Osteoblast (primary cell): ENCODE measurements at regions not wholly inside any gene's neighbourhood (a gene's known extent, or its start where the extent isn't known, plus 50 kb on each side); places are given as distances from the start of the nearest gene placed in this dataset.

Experiments used
- DNase-seq: peaks from one replicate; pipeline ENCODE4 v3.0.0; 2011; ENCODE audit warnings: low spot score, mixed read lengths; ENCODE audit not compliant: insufficient read length; ENCODE audit errors: missing footprints
- H2AFZ ChIP-seq: 2 replicates; pipeline ENCODE4 v1.6.0; 2011; ENCODE audit warnings: mild to moderate bottlenecking, low read length
- H3K27ac ChIP-seq: 2 replicates; pipeline ENCODE4 v1.5.1; 2011; ENCODE audit warnings: mild to moderate bottlenecking, low read depth, low read length, moderate library complexity
- H3K27me3 ChIP-seq: 2 replicates; pipeline ENCODE4 v1.6.0; 2012; ENCODE audit warnings: mild to moderate bottlenecking, control low read depth, inconsistent platforms, low read length, moderate library complexity; ENCODE audit not compliant: insufficient read depth
- H3K36me3 ChIP-seq: 2 replicates; pipeline ENCODE4 v1.5.1; 2011; ENCODE audit warnings: mild to moderate bottlenecking, low read length, control low read depth, moderate library complexity; ENCODE audit not compliant: insufficient read depth
- H3K4me1 ChIP-seq: 2 replicates; pipeline ENCODE4 v1.5.1; 2011; ENCODE audit warnings: mild to moderate bottlenecking, low read length, control low read depth, moderate library complexity; ENCODE audit not compliant: insufficient read depth
- H3K4me2 ChIP-seq: 2 replicates; pipeline ENCODE4 v1.6.0; 2011; ENCODE audit warnings: mild to moderate bottlenecking, low read length; ENCODE audit not compliant: insufficient read depth
- H3K4me3 ChIP-seq: fragments of 200-600 bp; sonication (generic); 3 replicates; pipeline ENCODE4 v1.5.1; 2012; ENCODE audit warnings: mild to moderate bottlenecking, low read length, inconsistent platforms; ENCODE audit not compliant: insufficient read depth
- H3K79me2 ChIP-seq: 2 replicates; pipeline ENCODE4 v1.6.0; 2012; ENCODE audit warnings: mild to moderate bottlenecking, low read length, control low read depth, inconsistent platforms; ENCODE audit not compliant: insufficient read depth
- H3K9me3 ChIP-seq: 2 replicates; pipeline ENCODE4 v1.5.1; 2011; ENCODE audit warnings: low read depth, low read length, control low read depth
- H4K20me1 ChIP-seq: 2 replicates; pipeline ENCODE4 v1.6.0; 2012; ENCODE audit warnings: mild to moderate bottlenecking, low read length, control low read depth; ENCODE audit not compliant: insufficient read depth
- TF ChIP-seq, protein P1 (sequence below): IDR thresholded peaks from 2 replicates; pipeline ENCODE4 v1.5.1; 2011; ENCODE audit warnings: mild to moderate bottlenecking, low read depth, low read length, moderate library complexity; ENCODE audit errors: extremely low read depth

DNA sequence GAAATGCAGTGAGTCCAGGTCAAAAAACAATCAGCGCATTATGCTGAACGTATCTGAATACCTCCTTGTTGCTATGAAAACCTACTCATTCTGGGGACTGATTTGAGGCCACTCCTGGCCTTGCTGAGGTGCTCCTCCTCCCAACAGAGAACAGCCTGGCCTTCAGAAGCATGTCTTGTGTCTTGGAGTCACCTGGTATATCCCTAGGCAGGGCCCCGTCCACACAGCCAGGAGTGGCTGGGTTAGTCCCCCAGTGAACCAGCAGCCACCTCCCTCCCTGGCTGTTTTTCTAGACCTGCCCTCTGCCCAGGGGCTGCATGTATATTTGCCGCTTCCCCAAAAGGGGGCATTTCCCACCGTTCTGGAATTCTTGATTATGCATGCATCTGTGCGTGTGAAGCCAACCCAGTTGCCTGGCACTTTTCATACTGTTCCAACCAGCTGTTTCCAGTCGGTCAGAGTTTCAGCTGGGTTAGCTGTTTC lies 99.2 kb upstream of the SPATA31C2 start:
- no peak for DNase-seq
- Histone ChIP-seq H3K4me2 (no peak overlapping the region), H4K20me1 (no peaks in the 10 kb centered on the region)

DNA sequence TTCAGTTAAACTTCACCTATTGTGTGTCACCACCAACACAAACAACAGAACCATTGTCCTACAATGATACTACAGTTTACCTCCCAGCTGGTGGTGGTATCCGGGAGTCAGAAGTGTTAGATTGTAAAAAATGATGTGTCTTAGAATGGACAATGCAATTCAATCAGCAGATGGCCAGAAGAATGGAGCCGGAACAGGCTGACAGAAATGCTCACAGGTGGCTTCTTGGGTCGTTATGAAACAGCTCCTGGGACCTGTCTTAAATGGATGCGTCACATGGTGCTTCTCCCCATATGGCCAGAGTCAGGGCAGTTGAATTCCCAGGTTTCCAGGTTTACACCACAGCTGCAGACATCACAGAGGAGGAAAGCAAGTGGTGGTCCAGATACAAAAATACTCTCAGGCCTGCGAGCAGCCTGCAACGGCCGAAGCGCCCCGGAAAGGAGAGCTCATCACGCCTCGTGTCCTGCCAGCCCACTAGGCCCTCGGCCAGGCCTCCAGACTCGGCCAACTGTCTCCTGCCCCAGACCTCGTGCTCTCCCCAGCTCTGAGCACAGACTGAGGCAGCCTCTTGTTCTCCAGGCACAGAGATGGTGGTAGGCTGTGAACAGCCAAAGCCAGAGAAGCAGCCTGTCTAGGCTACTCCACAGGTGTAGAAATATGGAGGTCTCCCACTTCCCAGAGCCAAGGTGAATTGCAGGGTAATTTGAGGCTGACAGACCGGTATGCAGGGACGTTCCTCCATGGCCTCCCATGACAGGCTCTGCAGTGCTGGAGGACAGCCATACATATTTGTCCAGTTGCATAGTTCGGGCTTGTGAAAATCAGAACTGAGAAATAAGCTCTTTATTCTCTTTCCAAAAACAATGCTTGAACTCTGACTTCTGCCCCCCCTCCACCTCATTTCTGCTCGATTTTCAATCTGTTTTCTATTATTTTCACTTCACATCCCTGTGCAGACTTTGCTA lies 98.5 kb upstream of the SPATA31C2 start:
- Histone ChIP-seq H3K27me3 (no peaks in the 10 kb centered on the region), H2AFZ (no peak overlapping the region), H3K36me3 (no peaks in the 10 kb centered on the region), H3K79me2 (no peaks in the 10 kb centered on the region), H3K9me3 (no peaks in the 10 kb centered on the region), H3K4me3 (no peak overlapping the region), H3K4me1 (no peaks in the 10 kb centered on the region), H4K20me1 (no peaks in the 10 kb centered on the region), H3K4me2 (no peak overlapping the region), H3K27ac (no peak overlapping the region)
- TF ChIP-seq, protein P1, sequence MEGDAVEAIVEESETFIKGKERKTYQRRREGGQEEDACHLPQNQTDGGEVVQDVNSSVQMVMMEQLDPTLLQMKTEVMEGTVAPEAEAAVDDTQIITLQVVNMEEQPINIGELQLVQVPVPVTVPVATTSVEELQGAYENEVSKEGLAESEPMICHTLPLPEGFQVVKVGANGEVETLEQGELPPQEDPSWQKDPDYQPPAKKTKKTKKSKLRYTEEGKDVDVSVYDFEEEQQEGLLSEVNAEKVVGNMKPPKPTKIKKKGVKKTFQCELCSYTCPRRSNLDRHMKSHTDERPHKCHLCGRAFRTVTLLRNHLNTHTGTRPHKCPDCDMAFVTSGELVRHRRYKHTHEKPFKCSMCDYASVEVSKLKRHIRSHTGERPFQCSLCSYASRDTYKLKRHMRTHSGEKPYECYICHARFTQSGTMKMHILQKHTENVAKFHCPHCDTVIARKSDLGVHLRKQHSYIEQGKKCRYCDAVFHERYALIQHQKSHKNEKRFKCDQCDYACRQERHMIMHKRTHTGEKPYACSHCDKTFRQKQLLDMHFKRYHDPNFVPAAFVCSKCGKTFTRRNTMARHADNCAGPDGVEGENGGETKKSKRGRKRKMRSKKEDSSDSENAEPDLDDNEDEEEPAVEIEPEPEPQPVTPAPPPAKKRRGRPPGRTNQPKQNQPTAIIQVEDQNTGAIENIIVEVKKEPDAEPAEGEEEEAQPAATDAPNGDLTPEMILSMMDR, result no peak
- no peak for DNase-seq

More for the DNA sequence above, 99.2 kb upstream of the SPATA31C2 start:
- H3K27me3 ChIP-seq, result no peaks in the 10 kb centered on the region
- no peaks in the 10 kb centered on the region for H3K36me3 ChIP-seq
- no peak overlapping the region for H3K4me3 ChIP-seq
- H3K79me2 ChIP-seq, result no peaks in the 10 kb centered on the region
- H2AFZ ChIP-seq, result no peak overlapping the region
- no peak overlapping the region for H3K27ac ChIP-seq
- no peaks in the 10 kb centered on the region for H3K9me3 ChIP-seq
- H3K4me1 ChIP-seq, result no peaks in the 10 kb centered on the region
- TF ChIP-seq, protein P1, result no peak

DNA sequence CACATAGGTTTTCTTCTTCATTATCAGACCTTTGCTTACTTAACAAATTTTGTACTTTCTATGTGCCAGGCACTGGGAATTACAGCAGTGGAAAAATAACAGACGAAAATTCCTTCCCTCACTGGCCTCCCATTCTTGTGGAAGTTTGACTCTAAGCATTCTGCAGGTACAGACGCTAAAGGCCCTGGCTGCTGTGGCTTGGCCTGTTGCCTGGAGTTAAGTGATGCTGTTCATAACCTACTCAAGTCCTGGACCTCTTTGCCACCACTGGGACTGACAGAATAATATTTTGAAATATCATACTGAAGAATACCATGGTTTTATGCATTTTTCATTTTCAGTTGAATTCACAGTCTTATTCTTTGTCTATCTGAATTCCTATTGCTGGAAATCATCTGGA lies 97.3 kb upstream of the SPATA31C2 start:
- H3K4me2 ChIP-seq, result no peak overlapping the region
- H3K4me1 ChIP-seq, result no peaks in the 10 kb centered on the region
- DNase-seq, result no peak
- H3K4me3 ChIP-seq, result no peak overlapping the region
- no peaks in the 10 kb centered on the region for H3K79me2 ChIP-seq
- H2AFZ ChIP-seq, result no peak overlapping the region
- no peaks in the 10 kb centered on the region for H4K20me1 ChIP-seq
- H3K9me3 ChIP-seq, result no peaks in the 10 kb centered on the region
- TF ChIP-seq, protein P1, result no peak
- H3K27ac ChIP-seq, result no peak overlapping the region
- no peaks in the 10 kb centered on the region for H3K36me3 ChIP-seq
- H3K27me3 ChIP-seq, result no peaks in the 10 kb centered on the region

DNA sequence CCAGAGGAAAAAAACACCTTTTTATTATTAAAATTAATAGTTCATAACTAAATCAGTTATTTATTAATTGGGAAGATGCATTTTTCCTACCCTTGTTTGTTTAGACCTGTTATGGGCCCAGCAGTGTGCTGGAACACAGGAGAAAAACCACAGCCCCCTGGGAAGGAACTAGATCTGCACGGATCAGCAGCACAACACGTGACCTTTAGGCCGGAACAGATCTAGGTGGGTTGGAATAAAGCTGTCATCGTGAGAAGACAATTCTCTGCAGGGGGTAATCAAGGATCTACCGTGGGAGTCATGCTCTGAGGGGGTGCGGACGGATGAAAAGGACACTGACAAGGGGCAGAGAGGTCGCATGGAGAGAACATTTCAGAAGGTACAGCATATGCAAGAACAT lies 95.8 kb upstream of the SPATA31C2 start:
- H3K27ac ChIP-seq, result no peak overlapping the region
- no peaks in the 10 kb centered on the region for H4K20me1 ChIP-seq
- H3K27me3 ChIP-seq, result no peaks in the 10 kb centered on the region
- no peak overlapping the region for H2AFZ ChIP-seq
- H3K9me3 ChIP-seq, result no peaks in the 10 kb centered on the region
- no peak overlapping the region for H3K4me3 ChIP-seq
- no peaks in the 10 kb centered on the region for H3K4me1 ChIP-seq
- H3K36me3 ChIP-seq, result no peaks in the 10 kb centered on the region
- no peak overlapping the region for H3K4me2 ChIP-seq
- no peaks in the 10 kb centered on the region for H3K79me2 ChIP-seq
- TF ChIP-seq, protein P1, result no peak
- no peak for DNase-seq
